GM19238 (cell line): ENCODE measurements at regions not wholly inside any gene's neighbourhood (a gene's known extent, or its start where the extent isn't known, plus 50 kb on each side); places are given as distances from the start of the nearest gene placed in this dataset.

Source experiments
- DNase-seq: peaks from one replicate; pipeline ENCODE4 v3.0.0; 2011; ENCODE audit warnings: low spot score; ENCODE audit not compliant: insufficient read length

GRCh38 chr7:47191316-47191715 lies 390.6 kb downstream of the TNS3 start:
- DNase-seq = no peak

- DNase-seq = no peak
Measured at GRCh38 chr7:47190462-47190861, 391.4 kb downstream of the TNS3 start.

GRCh38 chr7:47188653-47189315 lies 393.1 kb downstream of the TNS3 start:
- no peak for DNase-seq

- no peak for DNase-seq
Measured at GRCh38 chr7:47188136-47188535, 393.8 kb downstream of the TNS3 start.

- peak; percentile 43 for DNase-seq
Measured at GRCh38 chr7:47186316-47186715, 395.6 kb downstream of the TNS3 start.

GRCh38 chr7:47185839-47186238 lies 396.1 kb downstream of the TNS3 start:
- DNase-seq = no peak

- no peak for DNase-seq
Measured at GRCh38 chr7:47185170-47185569, 396.7 kb downstream of the TNS3 start.

GRCh38 chr7:47183862-47184590 lies 397.9 kb downstream of the TNS3 start:
- DNase-seq = no peak

- no peak for DNase-seq
Measured at GRCh38 chr7:47181746-47182361, 400.1 kb downstream of the TNS3 start.

GRCh38 chr7:47180516-47180826 lies 401.4 kb downstream of the TNS3 start:
- no peak for DNase-seq

GRCh38 chr7:47179812-47180515 lies 401.9 kb downstream of the TNS3 start:
- peak; percentile 30 for DNase-seq

- DNase-seq = peak; percentile 21
Measured at GRCh38 chr7:47172602-47173539, 409.0 kb downstream of the TNS3 start.

GRCh38 chr7:47170516-47170915 lies 411.4 kb downstream of the TNS3 start:
- no peak for DNase-seq

- no peak for DNase-seq
Measured at GRCh38 chr7:47154791-47155190, 427.1 kb downstream of the TNS3 start.

- DNase-seq = no peak
Measured at GRCh38 chr7:47153576-47153975, 428.3 kb downstream of the TNS3 start.

- no peak for DNase-seq
Measured at GRCh38 chr7:47153058-47153457, 428.9 kb downstream of the TNS3 start.

- no peak for DNase-seq
Measured at GRCh38 chr7:47152307-47152706, 429.6 kb downstream of the TNS3 start.

GRCh38 chr7:47150497-47151260 lies 431.2 kb downstream of the TNS3 start:
- no peak for DNase-seq

GRCh38 chr7:47149971-47150370 lies 431.9 kb downstream of the TNS3 start:
- no peak for DNase-seq

- DNase-seq = no peak
Measured at GRCh38 chr7:47149208-47149839, 432.6 kb downstream of the TNS3 start.
